ENCODE measurements at regions not wholly inside any gene's neighbourhood (a gene's known extent, or its start where the extent isn't known, plus 50 kb on each side); places are given as distances from the start of the nearest gene placed in this dataset.

DNA sequence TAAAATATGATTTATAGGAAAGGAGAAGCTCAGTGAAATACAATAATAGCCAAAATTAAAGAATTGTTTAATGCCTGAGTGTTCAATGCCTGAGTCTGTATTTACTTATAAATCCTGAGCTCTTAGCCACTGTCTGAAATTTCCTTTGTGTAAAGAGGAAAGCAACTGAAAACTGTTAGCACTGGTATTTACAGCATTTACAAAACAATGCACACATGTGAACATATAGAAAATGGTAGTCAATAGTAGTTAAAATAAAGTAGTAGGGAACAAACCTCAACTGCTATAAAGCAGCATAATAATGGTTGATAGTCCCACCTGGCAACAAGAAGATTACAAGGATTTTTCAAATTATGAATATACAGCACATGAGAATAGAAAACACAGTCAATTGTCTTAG, 1137.1 kb upstream of the ATXN8OS start:
- no peaks in the 10 kb centered on the region for H3K36me3 Mint-ChIP-seq

GRCh38 chr13:68948586-68948985, 1159.0 kb upstream of the ATXN8OS start:
- H3K9me3 Mint-ChIP-seq = peaks cover 1% of the 10 kb centered on the region
- no peaks in the 10 kb centered on the region for H3K4me1 Mint-ChIP-seq (ENCODE audit: unreplicated experiment)
- no peak for DNase-seq (ENCODE audit: extremely low spot score, unreplicated experiment)
- no peak overlapping the region for H3K4me3 Mint-ChIP-seq
- H3K36me3 Mint-ChIP-seq = no peaks in the 10 kb centered on the region
- no peak for TF ChIP-seq CTCF (conservative IDR thresholded peaks at IDR 0.05)
- H3K27ac Mint-ChIP-seq = no peak overlapping the region
- no peaks in the 10 kb centered on the region for H3K27me3 Mint-ChIP-seq

More for the DNA sequence above, 1137.1 kb upstream of the ATXN8OS start:
- no peak overlapping the region for H3K27ac Mint-ChIP-seq
- no peaks in the 10 kb centered on the region for H3K4me1 Mint-ChIP-seq (ENCODE audit: unreplicated experiment)
- no peak for DNase-seq (ENCODE audit: extremely low spot score, unreplicated experiment)
- H3K4me3 Mint-ChIP-seq = no peak overlapping the region
- no peak for TF ChIP-seq CTCF (conservative IDR thresholded peaks at IDR 0.05)
- no peaks in the 10 kb centered on the region for H3K9me3 Mint-ChIP-seq
- no peaks in the 10 kb centered on the region for H3K27me3 Mint-ChIP-seq

DNA sequence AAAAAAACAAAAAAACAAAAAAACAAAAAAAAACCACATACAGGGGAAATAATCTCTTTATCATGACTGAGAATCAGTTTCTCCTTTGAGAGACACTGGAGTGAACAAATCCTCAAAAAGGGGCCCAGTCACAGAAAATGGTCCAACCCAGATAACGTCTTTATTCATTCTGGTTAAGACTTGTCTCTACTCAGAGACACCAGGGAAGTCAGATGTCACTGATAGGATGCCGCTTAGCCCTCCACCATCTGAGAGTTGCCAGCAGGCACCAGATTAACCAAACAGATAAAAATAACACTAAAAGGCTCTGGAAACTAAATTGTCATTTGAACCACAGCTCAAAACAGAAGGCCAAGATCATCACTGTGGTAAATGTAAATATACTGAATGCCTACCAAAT, 1163.4 kb upstream of the ATXN8OS start:
- TF ChIP-seq CTCF (conservative IDR thresholded peaks at IDR 0.05) = no peak

DNA sequence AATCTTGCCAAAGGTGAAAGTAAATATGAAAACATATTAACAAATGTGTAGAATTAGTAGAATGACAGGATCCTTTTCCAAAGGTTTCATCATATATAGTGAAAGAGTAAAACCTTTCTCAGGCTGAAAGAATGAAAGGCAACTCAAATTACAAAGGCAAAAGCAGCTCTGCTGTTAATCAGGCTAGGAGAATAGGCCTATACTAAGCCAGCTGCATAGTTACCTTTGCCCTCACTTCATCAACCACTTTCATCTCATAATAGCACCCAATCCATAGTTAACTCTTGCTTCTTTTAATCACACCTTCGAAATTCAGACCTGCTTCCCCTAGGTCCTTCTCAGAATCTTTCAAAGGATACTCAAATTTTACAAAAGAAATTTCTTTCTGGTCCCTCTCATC, 1167.6 kb upstream of the ATXN8OS start:
- Mint-ChIP-seq H3K27ac (no peak overlapping the region), H3K36me3 (no peaks in the 10 kb centered on the region)
- no peak for TF ChIP-seq CTCF (conservative IDR thresholded peaks at IDR 0.05)

More for the DNA sequence above, 1163.4 kb upstream of the ATXN8OS start:
- H3K4me1 Mint-ChIP-seq (ENCODE audit: unreplicated experiment) = no peaks in the 10 kb centered on the region
- no peak overlapping the region for H3K27ac Mint-ChIP-seq
- peaks cover 4% of the 10 kb centered on the region for H3K9me3 Mint-ChIP-seq
- no peak overlapping the region for H3K4me3 Mint-ChIP-seq
- DNase-seq (ENCODE audit: extremely low spot score, unreplicated experiment) = no peak
- no peaks in the 10 kb centered on the region for H3K36me3 Mint-ChIP-seq
- H3K27me3 Mint-ChIP-seq = no peaks in the 10 kb centered on the region

GRCh38 chr13:68938639-68939038, 1169.0 kb upstream of the ATXN8OS start:
- Mint-ChIP-seq H3K4me3 (no peak overlapping the region), H3K36me3 (no peaks in the 10 kb centered on the region), H3K9me3 (peaks cover 3% of the 10 kb centered on the region), H3K4me1 (ENCODE audit: unreplicated experiment) (no peaks in the 10 kb centered on the region), H3K27ac (no peak overlapping the region), H3K27me3 (no peaks in the 10 kb centered on the region)
- no peak for DNase-seq (ENCODE audit: extremely low spot score, unreplicated experiment)
- TF ChIP-seq CTCF (conservative IDR thresholded peaks at IDR 0.05) = no peak

More for the DNA sequence above, 1167.6 kb upstream of the ATXN8OS start:
- DNase-seq (ENCODE audit: extremely low spot score, unreplicated experiment) = no peak
- Mint-ChIP-seq H3K9me3 (peaks cover 4% of the 10 kb centered on the region), H3K4me3 (no peak overlapping the region), H3K4me1 (ENCODE audit: unreplicated experiment) (no peaks in the 10 kb centered on the region), H3K27me3 (no peaks in the 10 kb centered on the region)
